SK-N-SH treated with all-trans-retinoic acid at 6 μM for 48 hours (cell line): ENCODE measurements at regions not wholly inside any gene's neighbourhood (a gene's known extent, or its start where the extent isn't known, plus 50 kb on each side); places are given as distances from the start of the nearest gene placed in this dataset.

ENCODE experiments used
- ATAC-seq: fragments of 200-7000 bp; cut with Tn5 transposase; 3 replicates; pipeline ENCODE4 v1.9.1; 2020; ENCODE audit warnings: mild to moderate bottlenecking, moderate library complexity
- ARNTL ChIP-seq: fragments of 450-650 bp; formaldehyde crosslinking; IDR thresholded peaks from 2 replicates; pipeline ENCODE4 v1.5.0; 2020; ENCODE audit warnings: low read depth, mild to moderate bottlenecking, moderate library complexity, borderline replicate concordance
- BACH2 ChIP-seq: fragments of 250-450 bp; sonication (Bioruptor Pico); IDR thresholded peaks from 2 replicates; pipeline ENCODE4 v1.9.0; 2021; ENCODE audit warnings: mild to moderate bottlenecking, borderline replicate concordance
- CSDC2 ChIP-seq: fragments of 250-450 bp; sonication (Bioruptor Pico); IDR thresholded peaks from 2 replicates; pipeline ENCODE4 v1.5.0; 2020; ENCODE audit warnings: mild to moderate bottlenecking, moderate library complexity
- ESRRG ChIP-seq: fragments of 250-450 bp; sonication (Bioruptor Pico); IDR thresholded peaks from 2 replicates; pipeline ENCODE4 v1.6.1; 2021; ENCODE audit warnings: mild to moderate bottlenecking
- GLIS3 ChIP-seq: fragments of 250-450 bp; sonication (Bioruptor Pico); IDR thresholded peaks from 2 replicates; pipeline ENCODE4 v1.5.0; 2020; ENCODE audit warnings: mild to moderate bottlenecking, moderate library complexity
- ISL1 ChIP-seq: fragments of 250-450 bp; sonication (Bioruptor Pico); IDR thresholded peaks from 2 replicates; pipeline ENCODE4 v2.1.2; 2022; ENCODE audit warnings: mild to moderate bottlenecking, moderate library complexity
- OSR1 ChIP-seq: fragments of 250-450 bp; sonication (Bioruptor Pico); IDR thresholded peaks from 2 replicates; pipeline ENCODE4 v1.8.0; 2022; ENCODE audit warnings: moderate library complexity, mild to moderate bottlenecking, inconsistent platforms
- PPARA ChIP-seq: fragments of 250-450 bp; sonication (Bioruptor Pico); IDR thresholded peaks from 2 replicates; pipeline ENCODE4 v1.5.0; 2020; ENCODE audit warnings: mild to moderate bottlenecking, borderline replicate concordance
- RARB ChIP-seq: fragments of 250-450 bp; sonication (Bioruptor Pico); IDR thresholded peaks from 2 replicates; pipeline ENCODE4 v1.8.0; 2021; ENCODE audit warnings: mild to moderate bottlenecking, moderate library complexity
- SNAI2 ChIP-seq: fragments of 250-450 bp; sonication (Bioruptor Pico); IDR thresholded peaks from 2 replicates; pipeline ENCODE4 v1.5.0; 2020; ENCODE audit warnings: mild to moderate bottlenecking, moderate library complexity
- TCF4 ChIP-seq: fragments of 250-450 bp; sonication (Bioruptor Pico); IDR thresholded peaks from 2 replicates; pipeline ENCODE4 v1.8.0; 2021; ENCODE audit warnings: mild to moderate bottlenecking, moderate library complexity, borderline replicate concordance
- TOX ChIP-seq: fragments of 250-450 bp; sonication (Bioruptor Pico); IDR thresholded peaks from 2 replicates; pipeline ENCODE4 v1.8.0; 2021; ENCODE audit warnings: mild to moderate bottlenecking, moderate library complexity, borderline replicate concordance
- ZC3H10 ChIP-seq: fragments of 250-450 bp; sonication (Bioruptor Pico); IDR thresholded peaks from 2 replicates; pipeline ENCODE4 v1.5.1; 2021; ENCODE audit warnings: mild to moderate bottlenecking, moderate library complexity
- ZFP3 ChIP-seq: fragments of 250-450 bp; sonication (Bioruptor Pico); IDR thresholded peaks from 2 replicates; pipeline ENCODE4 v1.5.0; 2020; ENCODE audit warnings: mild to moderate bottlenecking, moderate library complexity
- ZFP30 ChIP-seq: fragments of 450-650 bp; formaldehyde crosslinking; IDR thresholded peaks from 2 replicates; pipeline ENCODE4 v1.5.0; 2022; ENCODE audit warnings: mild to moderate bottlenecking, moderate library complexity
- ZNF565 ChIP-seq: fragments of 450-650 bp; formaldehyde crosslinking; conservative IDR thresholded peaks from 2 replicates; pipeline ENCODE4 v1.5.0; 2020; ENCODE audit warnings: low read depth, mild to moderate bottlenecking, moderate library complexity
- ZNF70 ChIP-seq: fragments of 450-650 bp; formaldehyde crosslinking; IDR thresholded peaks from 2 replicates; pipeline ENCODE4 v1.5.0; 2020; ENCODE audit warnings: mild to moderate bottlenecking, moderate library complexity
- TF ChIP-seq, protein P1 (sequence below): fragments of 250-450 bp; sonication (Bioruptor Pico); IDR thresholded peaks from 2 replicates; pipeline ENCODE4 v1.5.1; 2021; ENCODE audit warnings: mild to moderate bottlenecking, moderate library complexity
- TF ChIP-seq, protein P2 (sequence below): fragments of 250-450 bp; sonication (Bioruptor Pico); IDR thresholded peaks from 2 replicates; pipeline ENCODE4 v1.8.0; 2021; ENCODE audit warnings: low read depth, mild to moderate bottlenecking, moderate library complexity, borderline replicate concordance
- TF ChIP-seq, protein P3 (sequence below): fragments of 250-450 bp; sonication (Bioruptor Pico); IDR thresholded peaks from 2 replicates; pipeline ENCODE4 v1.8.0; 2020; ENCODE audit warnings: mild to moderate bottlenecking, moderate library complexity, borderline replicate concordance
- TF ChIP-seq, protein P4 (sequence below): fragments of 250-450 bp; sonication (Bioruptor Pico); IDR thresholded peaks from 2 replicates; pipeline ENCODE4 v1.5.1; 2020; ENCODE audit warnings: low read depth, mild to moderate bottlenecking, moderate library complexity
- TF ChIP-seq, protein P5 (sequence below): fragments of 250-450 bp; sonication (Bioruptor Pico); IDR thresholded peaks from 2 replicates; pipeline ENCODE4 v1.5.0; 2020; ENCODE audit warnings: mild to moderate bottlenecking, moderate library complexity

DNA sequence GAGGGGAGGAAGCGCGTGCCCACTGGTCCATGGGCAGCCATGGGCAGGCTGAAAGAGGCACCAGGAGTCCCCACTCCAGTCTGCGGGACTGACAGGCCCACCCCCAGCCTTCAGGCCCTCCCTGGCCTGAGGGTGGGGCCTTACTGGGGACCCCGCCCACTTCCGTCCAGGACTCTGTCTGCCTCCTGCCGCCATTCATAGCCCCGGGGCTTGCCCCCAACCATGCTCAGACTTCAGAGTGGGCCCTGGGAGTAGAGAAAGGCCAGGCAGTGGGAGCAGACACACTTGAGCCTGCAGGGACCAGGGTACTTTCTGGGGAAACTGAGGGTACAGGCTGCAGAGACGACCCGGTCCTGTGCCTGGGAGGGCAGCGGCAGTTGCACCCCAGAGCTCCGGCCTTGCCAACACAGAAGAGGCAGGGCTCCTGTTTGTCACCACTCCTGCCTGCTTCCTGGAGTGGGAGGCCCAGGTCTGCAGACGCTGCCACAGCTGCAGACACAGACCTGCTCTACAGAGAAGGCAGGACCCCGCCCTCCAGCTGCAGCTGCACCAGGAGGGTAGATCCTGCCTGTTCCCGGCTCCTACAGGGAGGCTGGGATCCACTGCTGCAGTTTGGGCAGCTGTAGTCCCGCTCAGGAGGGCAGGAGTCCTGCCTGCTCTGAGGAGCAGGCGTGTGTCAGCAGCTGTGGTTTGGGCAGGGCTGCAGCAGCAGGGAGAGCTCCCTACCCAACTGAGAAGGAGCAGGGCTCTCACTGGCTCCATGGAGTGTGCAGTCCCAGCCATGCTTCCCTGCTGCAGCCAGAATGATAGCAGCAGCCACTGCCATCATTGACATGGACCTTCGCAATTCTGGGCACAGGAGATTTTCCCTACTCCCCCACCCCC is 387.9 kb upstream of the ANO3 start:
- TF ChIP-seq TOX (CRISPR knock-in tag) (no peak), ZNF565 (CRISPR knock-in tag) (no peak), ZC3H10 (CRISPR knock-in tag) (no peak), ZFP30 (CRISPR knock-in tag) (no peak), ISL1 (no peak), CSDC2 (CRISPR knock-in tag) (no peak), GLIS3 (no peak), TCF4 (CRISPR knock-in tag) (no peak), ZNF70 (CRISPR knock-in tag) (no peak), RARB (CRISPR knock-in tag) (no peak), ARNTL (CRISPR knock-in tag) (no peak), SNAI2 (CRISPR knock-in tag) (no peak), ZFP3 (CRISPR knock-in tag) (no peak)
- TF ChIP-seq, protein P1, sequence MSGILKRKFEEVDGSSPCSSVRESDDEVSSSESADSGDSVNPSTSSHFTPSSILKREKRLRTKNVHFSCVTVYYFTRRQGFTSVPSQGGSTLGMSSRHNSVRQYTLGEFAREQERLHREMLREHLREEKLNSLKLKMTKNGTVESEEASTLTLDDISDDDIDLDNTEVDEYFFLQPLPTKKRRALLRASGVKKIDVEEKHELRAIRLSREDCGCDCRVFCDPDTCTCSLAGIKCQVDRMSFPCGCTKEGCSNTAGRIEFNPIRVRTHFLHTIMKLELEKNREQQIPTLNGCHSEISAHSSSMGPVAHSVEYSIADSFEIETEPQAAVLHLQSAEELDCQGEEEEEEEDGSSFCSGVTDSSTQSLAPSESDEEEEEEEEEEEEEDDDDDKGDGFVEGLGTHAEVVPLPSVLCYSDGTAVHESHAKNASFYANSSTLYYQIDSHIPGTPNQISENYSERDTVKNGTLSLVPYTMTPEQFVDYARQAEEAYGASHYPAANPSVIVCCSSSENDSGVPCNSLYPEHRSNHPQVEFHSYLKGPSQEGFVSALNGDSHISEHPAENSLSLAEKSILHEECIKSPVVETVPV (CRISPR knock-in tag), result no peak
- TF ChIP-seq, protein P2, sequence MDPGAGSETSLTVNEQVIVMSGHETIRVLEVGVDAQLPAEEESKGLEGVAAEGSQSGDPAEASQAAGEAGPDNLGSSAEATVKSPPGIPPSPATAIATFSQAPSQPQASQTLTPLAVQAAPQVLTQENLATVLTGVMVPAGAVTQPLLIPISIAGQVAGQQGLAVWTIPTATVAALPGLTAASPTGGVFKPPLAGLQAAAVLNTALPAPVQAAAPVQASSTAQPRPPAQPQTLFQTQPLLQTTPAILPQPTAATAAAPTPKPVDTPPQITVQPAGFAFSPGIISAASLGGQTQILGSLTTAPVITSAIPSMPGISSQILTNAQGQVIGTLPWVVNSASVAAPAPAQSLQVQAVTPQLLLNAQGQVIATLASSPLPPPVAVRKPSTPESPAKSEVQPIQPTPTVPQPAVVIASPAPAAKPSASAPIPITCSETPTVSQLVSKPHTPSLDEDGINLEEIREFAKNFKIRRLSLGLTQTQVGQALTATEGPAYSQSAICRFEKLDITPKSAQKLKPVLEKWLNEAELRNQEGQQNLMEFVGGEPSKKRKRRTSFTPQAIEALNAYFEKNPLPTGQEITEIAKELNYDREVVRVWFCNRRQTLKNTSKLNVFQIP (CRISPR knock-in tag), result no peak
- TF ChIP-seq, protein P3, sequence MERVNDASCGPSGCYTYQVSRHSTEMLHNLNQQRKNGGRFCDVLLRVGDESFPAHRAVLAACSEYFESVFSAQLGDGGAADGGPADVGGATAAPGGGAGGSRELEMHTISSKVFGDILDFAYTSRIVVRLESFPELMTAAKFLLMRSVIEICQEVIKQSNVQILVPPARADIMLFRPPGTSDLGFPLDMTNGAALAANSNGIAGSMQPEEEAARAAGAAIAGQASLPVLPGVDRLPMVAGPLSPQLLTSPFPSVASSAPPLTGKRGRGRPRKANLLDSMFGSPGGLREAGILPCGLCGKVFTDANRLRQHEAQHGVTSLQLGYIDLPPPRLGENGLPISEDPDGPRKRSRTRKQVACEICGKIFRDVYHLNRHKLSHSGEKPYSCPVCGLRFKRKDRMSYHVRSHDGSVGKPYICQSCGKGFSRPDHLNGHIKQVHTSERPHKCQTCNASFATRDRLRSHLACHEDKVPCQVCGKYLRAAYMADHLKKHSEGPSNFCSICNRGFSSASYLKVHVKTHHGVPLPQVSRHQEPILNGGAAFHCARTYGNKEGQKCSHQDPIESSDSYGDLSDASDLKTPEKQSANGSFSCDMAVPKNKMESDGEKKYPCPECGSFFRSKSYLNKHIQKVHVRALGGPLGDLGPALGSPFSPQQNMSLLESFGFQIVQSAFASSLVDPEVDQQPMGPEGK, result no peak
- TF ChIP-seq, protein P4, sequence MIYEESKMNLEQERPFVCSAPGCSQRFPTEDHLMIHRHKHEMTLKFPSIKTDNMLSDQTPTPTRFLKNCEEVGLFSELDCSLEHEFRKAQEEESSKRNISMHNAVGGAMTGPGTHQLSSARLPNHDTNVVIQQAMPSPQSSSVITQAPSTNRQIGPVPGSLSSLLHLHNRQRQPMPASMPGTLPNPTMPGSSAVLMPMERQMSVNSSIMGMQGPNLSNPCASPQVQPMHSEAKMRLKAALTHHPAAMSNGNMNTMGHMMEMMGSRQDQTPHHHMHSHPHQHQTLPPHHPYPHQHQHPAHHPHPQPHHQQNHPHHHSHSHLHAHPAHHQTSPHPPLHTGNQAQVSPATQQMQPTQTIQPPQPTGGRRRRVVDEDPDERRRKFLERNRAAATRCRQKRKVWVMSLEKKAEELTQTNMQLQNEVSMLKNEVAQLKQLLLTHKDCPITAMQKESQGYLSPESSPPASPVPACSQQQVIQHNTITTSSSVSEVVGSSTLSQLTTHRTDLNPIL, result no peak
- ATAC-seq, result no peak

DNA sequence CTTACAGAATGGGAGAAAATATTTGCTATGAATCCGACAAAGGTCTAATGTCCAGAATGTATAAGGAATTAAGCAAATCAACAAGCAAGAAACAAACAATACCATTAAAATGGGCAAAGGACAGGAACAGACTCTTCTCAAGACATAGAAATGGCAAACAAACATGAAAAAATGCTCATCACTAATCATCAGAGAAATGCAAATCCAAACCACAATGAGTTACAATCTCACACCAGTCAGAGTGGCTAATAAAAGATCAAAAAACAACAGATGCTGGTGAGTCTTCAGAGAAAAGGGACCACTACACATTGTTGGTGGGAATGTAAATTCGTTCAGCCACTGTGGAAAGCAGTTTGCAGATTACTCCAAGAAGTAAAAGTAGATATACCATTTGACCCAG is 382.0 kb upstream of the ANO3 start:
- ATAC-seq, result no peak

More for the DNA sequence above, 382.0 kb upstream of the ANO3 start:
- TF ChIP-seq TOX (CRISPR knock-in tag) (no peak), BACH2 (CRISPR knock-in tag) (no peak), ZFP30 (CRISPR knock-in tag) (no peak), PPARA (CRISPR knock-in tag) (no peak), ESRRG (CRISPR knock-in tag) (no peak), GLIS3 (no peak), ISL1 (no peak), OSR1 (no peak), CSDC2 (CRISPR knock-in tag) (no peak), ARNTL (CRISPR knock-in tag) (no peak)
- TF ChIP-seq, protein P5, sequence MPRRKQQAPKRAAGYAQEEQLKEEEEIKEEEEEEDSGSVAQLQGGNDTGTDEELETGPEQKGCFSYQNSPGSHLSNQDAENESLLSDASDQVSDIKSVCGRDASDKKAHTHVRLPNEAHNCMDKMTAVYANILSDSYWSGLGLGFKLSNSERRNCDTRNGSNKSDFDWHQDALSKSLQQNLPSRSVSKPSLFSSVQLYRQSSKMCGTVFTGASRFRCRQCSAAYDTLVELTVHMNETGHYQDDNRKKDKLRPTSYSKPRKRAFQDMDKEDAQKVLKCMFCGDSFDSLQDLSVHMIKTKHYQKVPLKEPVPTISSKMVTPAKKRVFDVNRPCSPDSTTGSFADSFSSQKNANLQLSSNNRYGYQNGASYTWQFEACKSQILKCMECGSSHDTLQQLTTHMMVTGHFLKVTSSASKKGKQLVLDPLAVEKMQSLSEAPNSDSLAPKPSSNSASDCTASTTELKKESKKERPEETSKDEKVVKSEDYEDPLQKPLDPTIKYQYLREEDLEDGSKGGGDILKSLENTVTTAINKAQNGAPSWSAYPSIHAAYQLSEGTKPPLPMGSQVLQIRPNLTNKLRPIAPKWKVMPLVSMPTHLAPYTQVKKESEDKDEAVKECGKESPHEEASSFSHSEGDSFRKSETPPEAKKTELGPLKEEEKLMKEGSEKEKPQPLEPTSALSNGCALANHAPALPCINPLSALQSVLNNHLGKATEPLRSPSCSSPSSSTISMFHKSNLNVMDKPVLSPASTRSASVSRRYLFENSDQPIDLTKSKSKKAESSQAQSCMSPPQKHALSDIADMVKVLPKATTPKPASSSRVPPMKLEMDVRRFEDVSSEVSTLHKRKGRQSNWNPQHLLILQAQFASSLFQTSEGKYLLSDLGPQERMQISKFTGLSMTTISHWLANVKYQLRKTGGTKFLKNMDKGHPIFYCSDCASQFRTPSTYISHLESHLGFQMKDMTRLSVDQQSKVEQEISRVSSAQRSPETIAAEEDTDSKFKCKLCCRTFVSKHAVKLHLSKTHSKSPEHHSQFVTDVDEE (CRISPR knock-in tag), result no peak
- TF ChIP-seq, protein P2 (CRISPR knock-in tag), result no peak
- TF ChIP-seq, protein P4, result no peak
